Parathyroid adenoma (tissue), 2 donors: ENCODE measurements at regions not wholly inside any gene's neighbourhood (a gene's known extent, or its start where the extent isn't known, plus 50 kb on each side); places are given as distances from the start of the nearest gene placed in this dataset.

ENCODE experiments used
- H2AFZ ChIP-seq: fragments of 300-600 bp; sonication (generic); one replicate; pipeline ENCODE4 v1.7.0; 2017; ENCODE audit warnings: antibody characterized with exemption, mild to moderate bottlenecking
- H3K27ac ChIP-seq: fragments of 300-600 bp; sonication (generic); one replicate; pipeline ENCODE4 v1.7.0; 2017
- H3K27me3 ChIP-seq: fragments of 300-600 bp; sonication (generic); one replicate; pipeline ENCODE4 v1.7.0; 2017; ENCODE audit warnings: low read length; ENCODE audit not compliant: control insufficient read depth, insufficient read depth
- H3K36me3 ChIP-seq: fragments of 300-600 bp; sonication (generic); one replicate; pipeline ENCODE4 v1.7.0; 2017; ENCODE audit warnings: low read length; ENCODE audit not compliant: control insufficient read depth, insufficient read depth
- H3K4me1 ChIP-seq: fragments of 300-600 bp; sonication (generic); one replicate; pipeline ENCODE4 v1.7.0; 2017; ENCODE audit warnings: control low read depth
- H3K4me2 ChIP-seq: fragments of 300-600 bp; sonication (generic); one replicate; pipeline ENCODE4 v1.7.0; 2017; ENCODE audit warnings: low read length
- H3K4me3 ChIP-seq: fragments of 300-600 bp; sonication (generic); one replicate; pipeline ENCODE4 v1.7.0; 2017; ENCODE audit warnings: low read depth, low read length
- H3K79me2 ChIP-seq: fragments of 300-600 bp; sonication (generic); one replicate; pipeline ENCODE4 v1.7.0; 2017; ENCODE audit warnings: control low read depth
- H3K9ac ChIP-seq: fragments of 300-600 bp; sonication (generic); one replicate; pipeline ENCODE4 v1.7.0; 2017; ENCODE audit warnings: mild to moderate bottlenecking
- H3K9me3 ChIP-seq: fragments of 300-600 bp; sonication (generic); one replicate; pipeline ENCODE4 v1.7.0; 2017; ENCODE audit warnings: low read length; ENCODE audit not compliant: control insufficient read depth
- CTCF ChIP-seq: fragments of 300-600 bp; sonication (generic); IDR thresholded peaks from one replicate; pipeline ENCODE4 v1.7.0; 2017; ENCODE audit warnings: antibody characterized with exemption, mild to moderate bottlenecking
- donor health status: primary hyperparathyroidism.

DNA sequence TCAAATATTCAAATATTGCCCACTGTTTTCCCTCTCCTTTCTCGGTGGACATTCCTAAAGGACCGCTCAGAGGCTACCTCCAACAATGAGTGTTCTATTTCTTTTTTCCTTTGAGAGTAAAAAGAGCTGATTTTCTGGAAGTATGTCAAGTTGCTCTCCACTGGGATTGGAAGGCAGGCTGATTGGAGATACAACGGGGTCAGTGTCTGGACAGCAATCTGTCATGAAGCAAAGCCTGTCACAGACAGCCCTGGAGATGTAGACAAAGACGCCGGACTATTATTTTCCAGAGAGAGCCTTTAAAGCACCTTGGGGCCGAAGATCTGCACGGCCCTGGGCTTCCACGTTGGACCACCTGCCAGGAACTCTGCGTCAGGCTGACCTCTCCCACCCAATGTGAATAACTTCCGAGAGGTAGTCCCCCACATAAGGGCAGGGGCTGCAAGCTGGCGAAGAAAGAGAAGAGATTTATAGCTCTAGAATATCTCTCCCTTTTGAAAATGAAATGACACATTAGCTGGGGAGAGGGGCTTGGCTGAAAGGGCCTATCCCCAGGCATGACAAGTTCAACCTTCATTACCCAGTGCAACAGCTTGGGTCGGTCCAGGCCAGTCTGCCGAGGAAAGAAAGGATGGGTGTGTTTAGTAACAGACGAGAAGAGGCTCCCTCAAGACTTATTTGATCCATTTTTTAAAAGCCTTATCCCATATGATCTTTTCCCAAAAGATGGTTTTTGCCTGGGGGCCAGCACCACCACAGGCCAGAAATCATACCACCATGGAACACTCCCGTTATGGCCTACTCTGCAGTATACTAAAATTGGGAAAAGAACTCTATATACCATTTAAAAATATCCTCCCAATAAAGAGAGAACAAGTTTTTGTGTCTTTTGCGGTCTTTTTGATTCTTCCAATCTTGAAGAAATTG, 131.1 kb downstream of the OLIG3 start:
- no peak overlapping the region for H3K27ac ChIP-seq
- no peaks in the 10 kb centered on the region for H3K79me2 ChIP-seq
- H3K4me3 ChIP-seq: no peak overlapping the region
- TF ChIP-seq CTCF: no peak
- H3K27me3 ChIP-seq: no peaks in the 10 kb centered on the region
- no peaks in the 10 kb centered on the region for H3K9me3 ChIP-seq
- no peak overlapping the region for H3K9ac ChIP-seq
- H3K36me3 ChIP-seq: no peaks in the 10 kb centered on the region
- no peaks in the 10 kb centered on the region for H3K4me1 ChIP-seq
- no peak overlapping the region for H3K4me2 ChIP-seq
- no peak overlapping the region for H2AFZ ChIP-seq

- no peaks in the 10 kb centered on the region for H3K27me3 ChIP-seq
- no peaks in the 10 kb centered on the region for H3K79me2 ChIP-seq
- no peaks in the 10 kb centered on the region for H3K36me3 ChIP-seq
- no peaks in the 10 kb centered on the region for H3K4me1 ChIP-seq
- H3K27ac ChIP-seq: no peak overlapping the region
- no peak overlapping the region for H3K4me3 ChIP-seq
- no peak overlapping the region for H2AFZ ChIP-seq
- TF ChIP-seq CTCF: no peak
- H3K9ac ChIP-seq: no peak overlapping the region
- H3K4me2 ChIP-seq: no peak overlapping the region
- H3K9me3 ChIP-seq: no peaks in the 10 kb centered on the region
These were observed 132.5 kb downstream of the OLIG3 start for GRCh38 chr6:137361701-137362100.

DNA sequence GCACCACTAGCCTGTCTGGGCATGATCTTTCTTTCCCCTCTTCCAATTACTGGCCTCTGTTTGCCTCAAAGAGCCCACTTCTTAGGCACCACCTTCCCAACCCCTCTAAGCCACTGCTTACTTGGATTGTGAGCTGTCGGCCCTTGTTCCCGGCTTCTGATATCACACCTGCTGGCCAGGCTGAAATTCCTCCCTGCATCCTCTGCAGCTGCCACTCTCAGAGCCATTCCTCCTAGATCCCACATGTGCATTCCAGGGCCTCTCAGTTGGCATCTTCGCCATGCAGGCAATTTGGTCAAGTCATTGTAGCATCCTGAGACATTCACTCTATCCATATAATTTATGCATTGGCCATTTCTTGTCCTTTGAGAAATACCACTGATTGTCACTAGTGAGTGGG, 135.9 kb downstream of the OLIG3 start:
- no peak for TF ChIP-seq CTCF
- H3K79me2 ChIP-seq: no peaks in the 10 kb centered on the region
- no peak overlapping the region for H3K27ac ChIP-seq
- no peaks in the 10 kb centered on the region for H3K36me3 ChIP-seq
- no peaks in the 10 kb centered on the region for H3K27me3 ChIP-seq
- H3K4me3 ChIP-seq: no peak overlapping the region
- H2AFZ ChIP-seq: no peak overlapping the region
- H3K4me1 ChIP-seq: no peaks in the 10 kb centered on the region
- H3K9ac ChIP-seq: no peak overlapping the region
- no peak overlapping the region for H3K4me2 ChIP-seq
- H3K9me3 ChIP-seq: no peaks in the 10 kb centered on the region

GRCh38 chr6:137357948-137358266, 136.3 kb downstream of the OLIG3 start:
- Histone ChIP-seq H3K27me3 (no peaks in the 10 kb centered on the region), H3K4me1 (no peaks in the 10 kb centered on the region), H3K4me2 (no peak overlapping the region), H3K4me3 (no peak overlapping the region), H3K36me3 (no peaks in the 10 kb centered on the region), H3K9ac (no peak overlapping the region), H3K9me3 (no peaks in the 10 kb centered on the region), H3K27ac (no peak overlapping the region), H2AFZ (no peak overlapping the region), H3K79me2 (no peaks in the 10 kb centered on the region)
- no peak for TF ChIP-seq CTCF
